Peyer's patch (tissue), 4 donors: ENCODE measurements at regions not wholly inside any gene's neighbourhood (a gene's known extent, or its start where the extent isn't known, plus 50 kb on each side); places are given as distances from the start of the nearest gene placed in this dataset.

ENCODE experiments used
- POLR2A ChIP-seq, 2 donors: fragments of 450-650 bp; IDR thresholded peaks; one replicate each; pipeline ENCODE4 v1.5.1; 2017; ENCODE audit warnings: antibody characterized with exemption in 2 of 2, mild to moderate bottlenecking in 2 of 2, moderate library complexity in 2 of 2
- TF ChIP-seq, protein P1 (sequence below), 6 experiments: fragments of 450-650 bp in 4 of 6; fragments of 200-600 bp in 2 of 6; sonication (generic) in 1 of 6; IDR thresholded peaks; one replicate each; pipeline ENCODE4 v1.5.1; 2017 to 2019; ENCODE audit warnings: antibody characterized with exemption in 6 of 6, mild to moderate bottlenecking in 3 of 6, moderate library complexity in 1 of 6

- TF ChIP-seq, protein P1, sequence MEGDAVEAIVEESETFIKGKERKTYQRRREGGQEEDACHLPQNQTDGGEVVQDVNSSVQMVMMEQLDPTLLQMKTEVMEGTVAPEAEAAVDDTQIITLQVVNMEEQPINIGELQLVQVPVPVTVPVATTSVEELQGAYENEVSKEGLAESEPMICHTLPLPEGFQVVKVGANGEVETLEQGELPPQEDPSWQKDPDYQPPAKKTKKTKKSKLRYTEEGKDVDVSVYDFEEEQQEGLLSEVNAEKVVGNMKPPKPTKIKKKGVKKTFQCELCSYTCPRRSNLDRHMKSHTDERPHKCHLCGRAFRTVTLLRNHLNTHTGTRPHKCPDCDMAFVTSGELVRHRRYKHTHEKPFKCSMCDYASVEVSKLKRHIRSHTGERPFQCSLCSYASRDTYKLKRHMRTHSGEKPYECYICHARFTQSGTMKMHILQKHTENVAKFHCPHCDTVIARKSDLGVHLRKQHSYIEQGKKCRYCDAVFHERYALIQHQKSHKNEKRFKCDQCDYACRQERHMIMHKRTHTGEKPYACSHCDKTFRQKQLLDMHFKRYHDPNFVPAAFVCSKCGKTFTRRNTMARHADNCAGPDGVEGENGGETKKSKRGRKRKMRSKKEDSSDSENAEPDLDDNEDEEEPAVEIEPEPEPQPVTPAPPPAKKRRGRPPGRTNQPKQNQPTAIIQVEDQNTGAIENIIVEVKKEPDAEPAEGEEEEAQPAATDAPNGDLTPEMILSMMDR (IDR thresholded peaks at IDR 0.05): no peak
- TF ChIP-seq POLR2A (IDR thresholded peaks at IDR 0.05): no peak
Measured at GRCh38 chr12:13373131-13373530, 176.6 kb downstream of the EMP1 start.
